AML-193 (cell line): ENCODE measurements at regions not wholly inside any gene's neighbourhood (a gene's known extent, or its start where the extent isn't known, plus 50 kb on each side); places are given as distances from the start of the nearest gene placed in this dataset.

Experiments
- DNase-seq, 2 experiments: peaks; one replicate each; lab custom pipeline; 2025; lab: John Stamatoyannopoulos, UW

DNA sequence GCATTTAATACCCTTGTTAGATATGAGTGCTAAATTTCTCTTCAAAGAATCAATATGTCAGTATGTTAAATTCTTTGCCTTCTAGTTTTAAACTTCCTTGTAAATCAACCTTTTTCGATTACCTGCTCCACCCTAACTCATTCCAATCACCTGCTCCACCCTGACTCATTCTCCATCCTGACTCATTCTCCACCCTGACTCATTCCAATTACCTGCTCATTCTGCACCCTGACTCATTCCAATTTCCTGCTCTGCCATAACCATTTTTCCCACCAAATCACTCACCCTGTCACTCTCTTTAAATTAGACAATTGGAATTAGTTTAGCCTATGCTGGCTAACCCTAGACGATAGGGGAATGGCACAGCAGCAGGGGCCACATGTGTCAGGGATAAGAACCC lies 519.5 kb upstream of the LRRC4C start:
- no peak for DNase-seq

DNA sequence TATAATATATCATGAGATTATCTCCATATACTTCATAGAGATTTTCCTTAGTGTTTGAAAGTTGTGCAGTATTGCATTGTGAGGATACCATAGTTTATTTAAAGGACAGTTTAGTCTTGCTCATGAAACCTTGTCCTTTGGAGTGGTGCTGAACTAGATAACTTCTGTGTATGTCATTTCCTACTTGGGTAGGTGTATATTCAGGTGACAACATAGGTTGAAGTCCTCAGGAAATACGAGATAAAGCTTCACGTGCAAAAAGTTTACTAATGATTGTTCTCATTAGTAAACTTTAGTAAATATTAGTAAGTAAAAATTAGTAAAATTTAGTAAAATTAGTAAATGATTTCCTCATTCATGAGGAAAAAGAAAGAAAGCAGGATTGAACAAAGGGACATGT lies 521.3 kb upstream of the LRRC4C start:
- DNase-seq = no peak

DNA sequence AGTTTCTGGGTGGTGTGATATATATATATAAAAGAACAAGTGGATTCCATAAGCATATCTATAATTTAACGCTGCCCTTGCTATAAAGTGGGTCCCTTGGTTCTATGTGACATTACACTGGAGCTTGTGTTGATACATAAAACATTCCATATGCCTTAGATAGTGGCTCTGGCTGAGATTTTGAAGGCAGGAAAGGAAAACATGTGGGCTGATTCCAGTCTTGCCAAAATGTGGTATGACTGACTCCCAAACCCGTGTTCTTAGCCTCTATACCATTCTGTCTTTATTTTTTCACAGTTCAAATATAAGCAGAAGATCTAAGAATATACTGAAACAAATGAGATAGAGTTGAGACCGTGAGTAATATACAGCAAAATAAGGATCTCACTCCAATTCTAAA lies 522.8 kb upstream of the LRRC4C start:
- DNase-seq = no peak

DNA sequence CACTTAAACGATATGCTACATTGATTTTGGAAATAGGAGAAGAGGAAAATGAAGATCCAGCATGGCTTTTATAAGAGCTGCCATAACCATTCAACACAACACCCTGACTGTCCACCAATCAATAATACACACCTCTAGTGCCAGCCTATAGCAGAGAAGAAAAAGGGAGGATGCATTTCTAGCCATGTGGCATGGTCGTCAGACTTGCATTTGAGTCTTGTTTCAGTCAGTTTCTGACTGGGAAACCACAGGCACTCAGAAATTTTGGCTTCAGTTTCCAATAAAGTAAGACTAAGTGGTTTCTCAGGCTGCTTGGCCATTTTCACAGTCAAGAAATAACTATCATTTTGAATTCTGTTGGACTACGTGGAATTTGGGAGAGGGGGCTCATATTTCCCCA lies 523.5 kb upstream of the LRRC4C start:
- DNase-seq = no peak

DNA sequence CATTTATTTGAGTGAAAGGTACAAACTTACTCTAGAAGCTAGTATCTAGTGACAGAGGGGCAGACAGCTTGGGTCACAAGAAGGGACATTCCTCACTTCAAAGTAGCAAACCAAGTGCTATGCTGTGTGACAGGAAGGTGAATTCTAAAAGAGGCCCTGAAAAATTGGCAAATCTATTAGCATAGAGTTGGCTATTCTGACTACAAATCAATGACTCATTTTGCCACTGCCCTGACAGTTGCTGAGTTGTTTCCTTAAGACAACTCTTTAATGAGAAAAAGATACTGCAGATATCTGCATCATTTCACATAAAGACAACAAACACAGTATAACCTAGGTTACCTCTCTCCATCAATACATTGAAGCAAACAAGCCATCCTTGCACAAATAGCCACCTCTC lies 524.0 kb upstream of the LRRC4C start:
- no peak for DNase-seq

DNA sequence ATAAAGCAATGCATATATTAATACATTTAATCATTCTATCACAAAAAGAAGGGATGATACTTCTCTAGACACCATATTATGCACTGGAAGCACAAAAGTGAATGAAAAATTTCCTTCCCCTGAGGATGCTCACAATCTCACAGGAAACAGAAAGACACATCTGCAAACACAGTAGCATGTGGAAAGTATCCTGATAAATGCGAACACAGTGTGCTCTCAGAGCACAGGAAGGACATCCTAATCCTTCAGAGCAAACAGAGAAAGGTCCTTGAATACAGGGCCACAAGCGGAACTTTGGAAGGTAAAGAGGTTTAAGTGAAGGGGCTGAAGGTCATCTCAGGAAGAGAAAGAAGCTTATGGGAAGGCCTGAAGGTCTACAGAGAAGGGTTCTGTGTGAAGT lies 524.6 kb upstream of the LRRC4C start:
- no peak for DNase-seq

DNA sequence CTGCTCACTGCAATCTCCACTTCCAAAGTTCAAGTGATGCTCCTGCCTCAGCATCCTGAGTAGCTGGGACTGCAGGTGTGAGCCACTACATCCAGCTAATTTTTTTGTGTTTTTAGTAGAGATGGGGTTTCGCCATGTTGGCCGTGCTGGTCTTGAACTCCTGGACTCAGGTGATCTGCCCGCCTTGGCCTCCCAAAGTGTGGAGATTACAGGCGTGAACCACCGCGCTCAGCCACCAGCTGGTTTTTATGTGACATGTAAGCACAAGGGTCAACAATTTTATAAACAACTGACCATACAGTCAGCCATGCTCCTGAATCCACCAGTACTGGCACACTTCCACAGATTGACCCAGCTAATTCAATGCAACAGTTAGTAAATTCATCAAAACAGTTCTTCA lies 526.3 kb upstream of the LRRC4C start:
- DNase-seq = no peak

DNA sequence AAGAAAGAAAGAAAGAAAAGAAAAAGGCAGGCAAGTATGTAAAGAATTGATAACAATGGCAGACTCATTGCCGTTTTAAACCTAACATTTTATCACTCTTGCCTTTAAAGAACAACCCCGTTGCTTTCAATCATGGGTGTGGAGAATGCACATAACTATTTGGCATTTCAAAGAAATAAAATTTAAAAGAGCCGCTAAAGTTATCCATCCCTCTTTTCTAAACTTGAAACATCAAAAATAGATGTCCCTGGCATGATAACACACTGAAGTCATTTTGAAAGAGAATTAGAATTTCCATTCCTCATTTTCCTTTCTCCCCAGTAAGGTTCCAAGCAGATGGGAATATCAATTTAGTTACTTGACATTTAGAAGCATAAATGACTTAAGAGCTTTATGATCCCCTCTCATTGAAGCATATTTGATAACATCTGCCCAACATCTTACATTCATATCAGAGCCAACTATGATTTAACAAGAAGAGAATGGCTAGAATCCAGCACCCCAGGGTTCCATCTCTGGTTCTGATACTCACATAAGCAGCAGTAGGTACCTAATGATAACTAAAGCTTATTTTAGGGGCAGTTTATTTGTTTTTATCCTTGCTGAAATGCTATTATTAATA lies 529.6 kb upstream of the LRRC4C start:
- no peak for DNase-seq

DNA sequence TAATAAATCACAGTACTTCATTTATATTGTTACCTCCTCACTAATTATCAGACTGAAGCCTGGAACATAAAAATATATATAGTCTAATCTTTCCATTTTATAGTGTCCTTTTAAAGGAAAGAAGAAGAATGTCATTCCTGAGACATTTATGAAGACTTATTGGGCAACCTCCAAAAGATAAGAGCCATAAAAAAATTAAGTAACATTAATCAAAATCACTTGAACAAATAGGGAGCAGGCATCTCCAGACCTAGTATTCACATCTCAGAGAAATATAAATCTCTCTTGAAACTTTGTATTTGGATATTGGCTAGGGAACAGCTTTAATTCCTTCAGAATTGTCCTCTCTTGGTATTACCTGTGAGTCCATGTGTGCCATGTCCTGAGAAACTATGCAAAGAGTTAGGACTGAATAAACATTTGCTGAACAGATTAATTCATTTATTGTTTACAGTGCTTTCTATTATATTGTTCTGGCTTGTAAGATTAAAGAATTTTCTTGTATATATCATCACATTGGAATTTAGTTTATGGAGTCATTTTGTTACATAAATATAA lies 530.5 kb upstream of the LRRC4C start:
- no peak for DNase-seq

DNA sequence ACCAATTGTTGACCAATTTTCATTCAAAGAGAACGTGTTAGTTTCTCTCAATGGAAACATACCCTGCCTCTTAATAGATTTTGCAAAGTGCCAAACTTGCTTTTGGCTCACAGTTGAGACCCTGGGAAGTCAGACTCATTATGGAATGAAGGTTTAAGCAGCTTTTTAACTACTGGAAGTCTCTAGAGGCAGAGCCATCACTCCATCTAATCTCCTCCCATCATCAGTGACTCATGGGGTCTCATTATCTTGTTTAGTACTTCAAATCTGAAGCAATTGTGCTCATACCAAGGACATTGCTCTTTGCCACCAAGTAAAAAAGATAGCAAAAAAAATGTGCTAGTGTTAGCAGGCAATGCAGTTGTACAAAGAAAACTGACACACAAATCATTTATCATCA lies 537.1 kb upstream of the LRRC4C start:
- no peak for DNase-seq

DNA sequence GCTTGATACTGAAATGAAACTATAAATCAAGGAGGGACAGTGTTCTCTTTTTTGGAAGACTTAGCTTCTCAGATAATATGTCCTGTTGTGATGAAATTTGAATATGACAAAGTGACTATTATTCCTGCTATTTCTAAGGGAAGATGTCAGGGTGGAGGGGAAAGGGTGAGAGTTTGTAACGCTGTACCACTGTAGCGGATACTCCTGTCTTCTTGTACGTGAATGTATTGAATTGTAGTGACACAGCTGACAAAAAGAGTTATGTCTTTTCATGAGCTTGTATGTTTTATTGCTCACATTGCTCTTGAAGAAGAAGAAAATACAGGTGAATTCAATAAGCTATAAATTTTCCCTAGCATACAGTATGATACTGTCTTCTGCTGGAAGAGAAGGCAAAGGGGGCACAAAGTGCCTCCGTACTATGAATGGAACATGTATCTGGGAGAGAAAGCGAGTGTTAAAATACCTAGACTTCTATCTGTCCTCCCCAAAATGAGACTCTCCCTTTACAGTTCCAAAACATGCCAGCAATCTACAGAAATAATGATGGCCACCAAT lies 538.5 kb upstream of the LRRC4C start:
- no peak for DNase-seq

DNA sequence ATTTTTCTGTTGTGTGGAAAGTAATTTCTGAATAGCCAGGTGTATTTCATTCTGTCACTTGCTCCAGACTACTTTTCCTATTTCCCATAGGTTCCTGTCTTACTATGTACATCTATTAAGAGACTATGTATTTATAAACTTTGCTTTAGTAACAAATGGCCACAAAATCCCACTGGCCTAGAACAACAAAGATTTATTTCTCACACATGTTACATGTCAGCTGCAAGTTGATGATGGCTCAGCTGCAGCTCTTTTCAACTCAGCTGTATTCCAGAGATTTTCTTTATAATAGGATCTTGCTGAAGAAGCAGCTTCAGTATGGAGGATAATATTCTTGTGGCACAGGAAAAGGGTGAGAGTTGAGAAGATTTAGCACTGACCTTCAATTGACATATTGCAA lies 539.6 kb upstream of the LRRC4C start:
- no peak for DNase-seq

DNA sequence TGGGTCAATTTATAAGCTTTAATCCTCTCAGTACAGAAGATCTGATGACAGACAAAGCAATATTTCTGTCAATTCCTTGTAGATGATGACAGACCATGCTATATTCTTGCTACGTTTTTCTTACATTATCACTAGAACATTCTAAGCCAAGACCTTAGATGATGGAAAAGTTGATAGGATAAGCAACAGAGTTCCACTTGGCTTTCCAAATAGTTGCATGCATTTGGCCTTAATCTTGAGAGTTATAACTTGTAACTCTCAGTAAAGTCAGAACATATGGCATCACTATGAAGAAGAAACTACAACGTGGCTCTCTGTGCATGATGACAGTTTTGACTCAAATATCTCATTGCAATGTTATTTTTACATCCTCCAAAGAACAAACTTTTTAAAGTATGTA lies 544.3 kb upstream of the LRRC4C start:
- DNase-seq = no peak

DNA sequence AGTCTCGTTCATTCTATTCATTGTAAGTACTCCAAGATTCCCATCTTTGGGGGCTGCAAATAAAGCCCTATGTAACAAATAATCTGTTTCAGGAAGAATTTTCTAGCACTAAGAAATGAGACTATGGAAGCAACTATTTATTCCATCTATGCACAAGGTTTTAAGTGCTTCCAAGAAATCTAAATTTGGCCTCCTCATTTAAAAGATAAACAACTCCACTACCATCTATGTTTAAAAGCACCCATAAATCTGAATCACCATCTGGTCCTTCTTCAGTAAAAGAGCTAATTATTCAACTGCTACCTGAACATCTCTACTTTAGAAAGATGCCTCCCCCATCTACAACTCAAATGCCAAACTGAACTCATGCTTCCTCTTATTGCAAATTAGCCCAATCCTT lies 547.3 kb upstream of the LRRC4C start:
- no peak for DNase-seq

DNA sequence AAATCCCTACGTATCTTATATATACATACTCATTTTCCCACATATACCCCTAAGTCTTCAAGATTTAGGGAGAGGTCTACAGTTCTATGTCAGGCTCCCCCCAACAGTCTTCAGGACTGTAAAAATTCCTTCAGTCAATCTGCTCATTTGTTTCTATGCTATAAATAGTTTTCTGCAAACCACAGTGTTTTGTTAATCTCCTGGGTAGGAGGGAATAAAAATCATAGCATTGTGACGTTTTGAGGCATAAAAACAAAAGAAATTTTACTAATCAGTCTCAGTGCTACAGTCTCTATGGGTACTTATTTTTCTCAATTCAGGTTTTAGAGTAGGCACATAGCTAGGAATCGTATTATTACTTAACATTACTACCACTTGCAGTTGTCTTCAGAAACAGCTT lies 552.8 kb upstream of the LRRC4C start:
- no peak for DNase-seq

DNA sequence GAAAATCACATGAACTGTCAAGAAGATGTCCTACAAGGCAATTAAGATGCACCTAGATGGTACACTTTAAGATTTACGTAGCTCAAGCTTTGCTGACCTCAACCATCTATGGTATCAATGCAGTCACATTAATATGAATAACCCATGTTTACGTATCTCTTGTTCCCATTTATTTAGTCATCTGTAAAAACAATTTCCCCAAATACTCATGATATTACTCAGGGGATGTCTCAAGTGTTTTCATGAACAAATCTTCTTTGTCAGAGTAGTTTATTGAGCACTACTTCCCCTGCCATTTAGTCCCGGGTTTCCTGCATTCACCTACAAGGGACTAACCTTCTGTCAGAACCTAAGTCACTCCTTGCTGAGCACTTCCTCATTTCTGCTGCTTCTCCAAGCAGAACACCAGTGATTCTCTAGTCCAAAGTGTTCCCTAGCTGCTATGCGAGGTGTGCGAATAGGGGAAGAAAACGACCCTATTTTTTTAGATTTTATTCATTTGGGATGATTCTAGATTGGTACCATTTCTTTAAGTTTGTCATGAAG lies 554.3 kb upstream of the LRRC4C start:
- no peak for DNase-seq

DNA sequence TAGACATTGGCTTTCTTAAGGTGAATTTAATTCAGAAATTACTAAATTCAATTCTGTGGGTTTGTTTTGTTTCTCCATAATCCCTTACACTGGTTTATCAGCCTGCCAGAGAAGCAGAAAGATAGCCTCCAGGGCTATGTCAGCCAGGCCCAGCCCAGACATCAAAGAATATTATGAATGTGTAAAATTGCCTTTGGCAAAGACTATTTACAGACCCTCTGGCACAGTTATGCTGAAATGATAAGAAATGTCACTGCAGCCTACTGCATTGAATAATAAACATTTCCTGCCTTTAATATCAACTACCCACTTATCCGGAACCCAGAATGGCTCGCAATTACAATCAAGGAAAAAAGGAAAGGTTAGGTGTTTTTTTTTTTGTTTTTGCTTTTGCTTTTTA lies 562.5 kb upstream of the LRRC4C start:
- DNase-seq = no peak

DNA sequence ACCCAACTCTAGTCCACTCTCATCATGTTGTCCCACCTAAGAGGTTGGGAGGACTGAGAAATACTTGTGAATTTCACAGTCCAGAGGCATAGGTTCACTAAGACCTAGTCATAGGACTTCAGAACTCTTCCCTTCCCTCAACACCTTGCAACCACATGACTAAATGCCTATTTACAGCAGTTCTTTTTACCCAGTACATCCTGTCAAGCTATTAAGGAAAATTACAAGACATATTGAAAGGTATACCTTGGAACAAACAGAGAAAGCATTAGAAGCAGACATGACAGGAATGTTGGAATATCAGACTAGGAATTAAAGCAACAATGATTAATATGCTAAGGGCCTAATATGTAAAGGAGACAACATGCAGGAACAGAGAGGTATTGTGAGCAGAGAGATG lies 563.8 kb upstream of the LRRC4C start:
- DNase-seq = no peak

DNA sequence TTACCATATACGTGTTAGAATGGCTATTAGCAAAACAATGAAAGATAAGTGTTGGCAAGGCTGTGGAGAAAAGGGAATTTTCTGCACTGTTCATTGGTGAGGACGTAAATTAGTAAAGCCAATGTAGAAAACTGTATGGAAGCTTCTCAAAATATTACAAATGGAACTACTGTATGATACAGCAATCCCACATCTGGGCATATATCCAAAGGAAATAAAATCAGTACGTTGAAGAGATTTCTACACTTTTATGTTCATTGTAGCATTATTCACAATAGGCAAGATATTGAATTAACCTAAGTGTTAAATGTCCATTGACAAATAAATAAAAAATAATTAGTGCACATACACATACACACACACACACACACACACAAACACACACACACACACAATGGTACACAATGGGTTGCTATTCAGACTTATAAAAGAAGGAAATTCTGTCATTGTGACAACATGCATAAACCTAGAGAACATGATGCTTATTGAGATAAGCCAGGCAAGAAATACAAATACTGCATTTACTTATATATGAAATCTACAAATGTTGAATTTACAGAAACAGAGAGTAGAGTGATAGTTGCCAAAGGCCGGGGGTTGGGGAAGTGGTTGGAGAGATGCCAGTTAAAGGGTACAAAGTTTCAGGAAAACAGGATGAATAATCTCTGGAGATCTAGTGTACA lies 565.8 kb upstream of the LRRC4C start:
- no peak for DNase-seq

DNA sequence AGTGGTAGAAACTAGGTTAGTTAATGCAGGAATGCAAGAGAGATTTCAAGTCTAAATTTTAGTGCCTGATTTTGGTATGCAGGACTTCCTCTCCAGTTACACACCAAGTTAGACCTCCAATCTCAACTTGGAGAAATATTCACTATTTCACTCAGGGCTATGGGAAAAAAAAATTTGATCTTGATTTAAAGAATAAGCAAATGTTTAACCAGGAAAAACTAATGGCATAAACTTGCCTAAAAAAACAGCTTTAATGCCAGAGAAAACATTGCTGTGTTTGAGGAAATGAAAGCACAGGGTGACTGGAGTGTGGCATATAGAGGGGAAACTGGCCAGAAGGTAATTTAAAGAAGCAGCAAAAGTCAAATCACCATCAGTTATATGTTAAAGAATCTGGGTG lies 575.4 kb upstream of the LRRC4C start:
- DNase-seq = no peak

DNA sequence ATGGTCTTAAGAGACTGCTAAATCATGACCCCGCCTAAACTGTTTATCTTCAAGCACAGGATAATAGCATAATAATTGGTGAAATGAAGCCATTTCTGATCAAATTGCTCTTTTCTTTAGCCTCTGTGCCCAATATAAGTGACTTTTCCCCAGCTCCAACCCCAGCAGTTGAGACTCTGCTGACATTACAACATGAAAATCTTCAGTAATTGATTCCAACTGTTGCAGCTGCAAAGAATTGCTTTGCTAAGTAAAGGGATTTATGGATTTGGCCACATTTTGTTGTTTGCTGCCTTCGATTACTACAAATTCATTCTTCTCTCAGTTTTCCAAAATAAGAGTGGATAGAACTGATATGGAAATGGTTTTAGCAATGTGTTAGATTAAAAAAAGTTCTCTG lies 576.7 kb upstream of the LRRC4C start:
- DNase-seq = no peak

DNA sequence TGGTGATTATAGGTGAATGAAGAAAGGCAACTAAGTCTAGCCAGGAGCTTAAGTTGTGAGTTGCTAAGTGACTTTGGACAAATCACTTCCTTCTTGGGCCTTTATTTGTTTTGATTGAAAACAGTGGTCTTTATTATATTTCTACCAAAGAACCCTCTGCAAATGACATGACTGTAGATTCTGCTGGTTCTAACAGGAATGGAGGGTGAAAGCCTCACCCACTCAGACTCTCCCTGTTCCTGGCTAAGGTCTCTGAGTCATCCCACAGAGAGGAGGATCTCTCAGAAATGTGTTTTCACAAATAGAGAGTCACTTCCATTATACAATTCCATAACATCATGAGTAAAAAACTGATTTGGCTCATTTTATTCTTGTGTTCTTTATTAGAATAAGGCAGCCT lies 583.9 kb upstream of the LRRC4C start:
- no peak for DNase-seq
